Endothelial cell of umbilical vein (primary cell): ENCODE measurements at regions not wholly inside any gene's neighbourhood (a gene's known extent, or its start where the extent isn't known, plus 50 kb on each side); places are given as distances from the start of the nearest gene placed in this dataset.

Experiments
- POLR2AphosphoS5 ChIP-seq: IDR thresholded peaks from 2 replicates; pipeline ENCODE4 v1.6.1; 2012; ENCODE audit warnings: low read depth, mild to moderate bottlenecking, control low read depth, low read length, moderate library complexity; ENCODE audit not compliant: insufficient read depth
- TF ChIP-seq, protein P1 (sequence below), 2 donors: IDR thresholded peaks; 1 replicate in 1 of 2; 2 replicates in 1 of 2; pipeline ENCODE4 v1.5.1; 2011; ENCODE audit warnings: low read length in 2 of 2, mild to moderate bottlenecking in 2 of 2, moderate library complexity in 2 of 2, control low read depth in 1 of 2, inconsistent platforms in 1 of 2, low read depth in 1 of 2; ENCODE audit not compliant: insufficient read depth in 1 of 2; ENCODE audit errors: extremely low read depth in 1 of 2
- TF ChIP-seq, protein P2 (sequence below): IDR thresholded peaks from 2 replicates; pipeline ENCODE4 v1.6.1; 2011; ENCODE audit not compliant: insufficient read depth, insufficient read length

GRCh38 chr3:162699291-162699690 is 1202.7 kb downstream of the OTOL1 start:
- TF ChIP-seq, protein P1, sequence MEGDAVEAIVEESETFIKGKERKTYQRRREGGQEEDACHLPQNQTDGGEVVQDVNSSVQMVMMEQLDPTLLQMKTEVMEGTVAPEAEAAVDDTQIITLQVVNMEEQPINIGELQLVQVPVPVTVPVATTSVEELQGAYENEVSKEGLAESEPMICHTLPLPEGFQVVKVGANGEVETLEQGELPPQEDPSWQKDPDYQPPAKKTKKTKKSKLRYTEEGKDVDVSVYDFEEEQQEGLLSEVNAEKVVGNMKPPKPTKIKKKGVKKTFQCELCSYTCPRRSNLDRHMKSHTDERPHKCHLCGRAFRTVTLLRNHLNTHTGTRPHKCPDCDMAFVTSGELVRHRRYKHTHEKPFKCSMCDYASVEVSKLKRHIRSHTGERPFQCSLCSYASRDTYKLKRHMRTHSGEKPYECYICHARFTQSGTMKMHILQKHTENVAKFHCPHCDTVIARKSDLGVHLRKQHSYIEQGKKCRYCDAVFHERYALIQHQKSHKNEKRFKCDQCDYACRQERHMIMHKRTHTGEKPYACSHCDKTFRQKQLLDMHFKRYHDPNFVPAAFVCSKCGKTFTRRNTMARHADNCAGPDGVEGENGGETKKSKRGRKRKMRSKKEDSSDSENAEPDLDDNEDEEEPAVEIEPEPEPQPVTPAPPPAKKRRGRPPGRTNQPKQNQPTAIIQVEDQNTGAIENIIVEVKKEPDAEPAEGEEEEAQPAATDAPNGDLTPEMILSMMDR (IDR thresholded peaks at IDR 0.05; ENCODE audit: extremely low read depth in 1 of 2, insufficient read depth in 1 of 2, low read depth in 1 of 2, low read length in 2 of 2) = no peak
- TF ChIP-seq POLR2AphosphoS5 = no peak
- TF ChIP-seq, protein P2, sequence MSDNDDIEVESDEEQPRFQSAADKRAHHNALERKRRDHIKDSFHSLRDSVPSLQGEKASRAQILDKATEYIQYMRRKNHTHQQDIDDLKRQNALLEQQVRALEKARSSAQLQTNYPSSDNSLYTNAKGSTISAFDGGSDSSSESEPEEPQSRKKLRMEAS = no peak
